ENCODE measurements at regions not wholly inside any gene's neighbourhood (a gene's known extent, or its start where the extent isn't known, plus 50 kb on each side); places are given as distances from the start of the nearest gene placed in this dataset.

DNA sequence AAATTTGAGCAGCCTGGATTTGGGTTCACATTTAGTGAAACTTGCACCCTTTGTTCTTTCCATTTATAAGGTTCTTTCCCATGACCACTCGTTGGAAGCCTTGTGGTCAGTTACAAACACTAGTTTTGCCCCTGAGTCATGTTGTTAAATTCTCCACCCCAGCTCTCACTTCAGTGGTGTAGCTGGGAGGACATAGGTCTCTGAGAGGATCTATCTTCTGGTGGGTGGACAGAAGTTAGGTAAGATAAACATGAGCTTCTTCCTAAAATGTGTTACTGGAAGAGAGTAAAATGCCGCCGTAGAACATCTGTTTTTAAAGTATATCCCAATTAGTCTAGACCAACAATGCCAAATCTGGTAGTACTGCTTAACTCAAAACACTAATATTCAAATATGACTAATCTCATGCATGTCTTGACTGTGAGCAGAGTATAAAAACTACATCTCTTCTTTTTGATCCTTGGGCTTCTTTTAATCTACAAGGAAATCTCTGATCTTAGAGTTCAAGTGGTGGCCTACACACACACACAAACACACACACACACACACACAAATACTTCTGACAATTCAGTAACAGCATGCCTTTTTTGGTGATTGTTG, 162.6 kb upstream of the FN1 start:
- H3K36me3 ChIP-seq: no peaks in the 10 kb centered on the region
- no peak for DNase-seq (ENCODE audit: low read depth in 1 of 2, low spot score in 1 of 2)
- no peaks in the 10 kb centered on the region for H3K4me1 ChIP-seq (ENCODE audit: low read depth)
- TF ChIP-seq CTCF (IDR thresholded peaks at IDR 0.05; ENCODE audit: low read depth, low read length): no peak
- H3K4me3 ChIP-seq: no peak overlapping the region
- no peak overlapping the region for H3K27ac ChIP-seq
- no peaks in the 10 kb centered on the region for H3K27me3 ChIP-seq
- no peaks in the 10 kb centered on the region for H3K9me3 ChIP-seq (ENCODE audit: low read depth)

GRCh38 chr2:215597577-215597976, 161.7 kb upstream of the FN1 start:
- no peak overlapping the region for H3K27ac ChIP-seq
- no peak for TF ChIP-seq CTCF (IDR thresholded peaks at IDR 0.05; ENCODE audit: low read depth, low read length)
- H3K4me1 ChIP-seq (ENCODE audit: low read depth): no peaks in the 10 kb centered on the region
- no peak overlapping the region for H3K4me3 ChIP-seq
- no peak for DNase-seq (ENCODE audit: low read depth in 1 of 2, low spot score in 1 of 2)
- H3K9me3 ChIP-seq (ENCODE audit: low read depth): no peaks in the 10 kb centered on the region
- H3K36me3 ChIP-seq: no peaks in the 10 kb centered on the region
- no peaks in the 10 kb centered on the region for H3K27me3 ChIP-seq

- H3K4me1 ChIP-seq (ENCODE audit: low read depth): no peaks in the 10 kb centered on the region
- no peak for TF ChIP-seq CTCF (IDR thresholded peaks at IDR 0.05; ENCODE audit: low read depth, low read length)
- no peak overlapping the region for H3K4me3 ChIP-seq
- no peak overlapping the region for H3K27ac ChIP-seq
- DNase-seq (ENCODE audit: low read depth in 1 of 2, low spot score in 1 of 2): peak in 1 of 2 donors; percentile 36
- no peaks in the 10 kb centered on the region for H3K36me3 ChIP-seq
- no peaks in the 10 kb centered on the region for H3K9me3 ChIP-seq (ENCODE audit: low read depth)
- no peaks in the 10 kb centered on the region for H3K27me3 ChIP-seq
Measured at GRCh38 chr2:215594766-215595165, 158.9 kb upstream of the FN1 start.

GRCh38 chr2:215590010-215590745, 154.3 kb upstream of the FN1 start:
- H3K36me3 ChIP-seq: no peaks in the 10 kb centered on the region
- no peak overlapping the region for H3K27ac ChIP-seq
- no peak for TF ChIP-seq CTCF (IDR thresholded peaks at IDR 0.05; ENCODE audit: low read depth, low read length)
- no peak for DNase-seq (ENCODE audit: low read depth in 1 of 2, low spot score in 1 of 2)
- H3K4me3 ChIP-seq: no peak overlapping the region
- H3K4me1 ChIP-seq (ENCODE audit: low read depth): no peaks in the 10 kb centered on the region
- no peaks in the 10 kb centered on the region for H3K9me3 ChIP-seq (ENCODE audit: low read depth)
- no peaks in the 10 kb centered on the region for H3K27me3 ChIP-seq

- DNase-seq (ENCODE audit: low read depth in 1 of 2, low spot score in 1 of 2): peak in 1 of 2 donors; percentile 20
- Histone ChIP-seq H3K27ac (no peak overlapping the region), H3K4me1 (ENCODE audit: low read depth) (no peaks in the 10 kb centered on the region), H3K27me3 (no peaks in the 10 kb centered on the region), H3K9me3 (ENCODE audit: low read depth) (no peaks in the 10 kb centered on the region), H3K36me3 (no peaks in the 10 kb centered on the region), H3K4me3 (no peak overlapping the region)
- no peak for TF ChIP-seq CTCF (IDR thresholded peaks at IDR 0.05; ENCODE audit: low read depth, low read length)
Measured at GRCh38 chr2:215583881-215584280, 148.0 kb upstream of the FN1 start.
